GM21717 (cell line): ENCODE measurements at regions not wholly inside any gene's neighbourhood (a gene's known extent, or its start where the extent isn't known, plus 50 kb on each side); places are given as distances from the start of the nearest gene placed in this dataset.
A peak's percentile ranks its signal among the peaks of the same experiment; 100 is the strongest.
"Not testable (repeated sequence)": the region's sequence is repeated elsewhere in the genome, so short reads cannot be mapped to it uniquely, and the experiment has no call there.

ENCODE experiments used
- ATAC-seq: cut with Tn5 transposase; IDR thresholded peaks from one replicate; pipeline ENCODE4 v1.9.1; 2021; ENCODE audit warnings: mild to moderate bottlenecking, moderate library complexity; ENCODE audit not compliant: unreplicated experiment

DNA sequence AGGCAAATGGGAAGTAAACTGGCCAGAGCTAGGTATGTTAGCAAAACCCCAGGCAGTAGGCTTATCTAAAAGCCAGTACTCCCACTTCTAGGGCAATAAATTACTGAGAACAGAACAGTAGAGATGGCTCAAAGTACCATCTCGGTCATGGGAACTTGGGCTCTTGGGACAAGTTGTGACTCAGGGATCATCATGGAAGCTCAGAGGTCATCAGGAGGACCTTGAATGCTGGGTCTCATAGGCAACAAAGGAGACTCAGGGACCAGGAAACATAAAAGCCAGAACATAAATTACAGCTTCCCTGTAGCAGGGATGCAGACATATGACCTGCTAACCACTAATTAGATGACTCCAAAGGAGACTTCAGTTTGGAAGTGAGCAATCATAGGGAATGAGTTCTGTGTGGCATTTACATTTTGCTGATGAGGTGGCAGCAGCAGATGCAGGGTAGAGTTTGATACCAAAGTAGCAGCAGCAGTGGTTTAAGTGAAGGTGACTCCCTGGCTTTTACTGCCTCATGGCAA lies 97.6 kb upstream of the SCAF11 start:
- ATAC-seq, result no peak

GRCh38 chr12:46084666-46085631 lies 94.6 kb upstream of the SCAF11 start:
- ATAC-seq, result no peak

- no peak for ATAC-seq
Observed at GRCh38 chr12:46082490-46083200, 92.3 kb upstream of the SCAF11 start.

GRCh38 chr12:46073321-46073720 lies 82.9 kb upstream of the SCAF11 start:
- no peak for ATAC-seq

DNA sequence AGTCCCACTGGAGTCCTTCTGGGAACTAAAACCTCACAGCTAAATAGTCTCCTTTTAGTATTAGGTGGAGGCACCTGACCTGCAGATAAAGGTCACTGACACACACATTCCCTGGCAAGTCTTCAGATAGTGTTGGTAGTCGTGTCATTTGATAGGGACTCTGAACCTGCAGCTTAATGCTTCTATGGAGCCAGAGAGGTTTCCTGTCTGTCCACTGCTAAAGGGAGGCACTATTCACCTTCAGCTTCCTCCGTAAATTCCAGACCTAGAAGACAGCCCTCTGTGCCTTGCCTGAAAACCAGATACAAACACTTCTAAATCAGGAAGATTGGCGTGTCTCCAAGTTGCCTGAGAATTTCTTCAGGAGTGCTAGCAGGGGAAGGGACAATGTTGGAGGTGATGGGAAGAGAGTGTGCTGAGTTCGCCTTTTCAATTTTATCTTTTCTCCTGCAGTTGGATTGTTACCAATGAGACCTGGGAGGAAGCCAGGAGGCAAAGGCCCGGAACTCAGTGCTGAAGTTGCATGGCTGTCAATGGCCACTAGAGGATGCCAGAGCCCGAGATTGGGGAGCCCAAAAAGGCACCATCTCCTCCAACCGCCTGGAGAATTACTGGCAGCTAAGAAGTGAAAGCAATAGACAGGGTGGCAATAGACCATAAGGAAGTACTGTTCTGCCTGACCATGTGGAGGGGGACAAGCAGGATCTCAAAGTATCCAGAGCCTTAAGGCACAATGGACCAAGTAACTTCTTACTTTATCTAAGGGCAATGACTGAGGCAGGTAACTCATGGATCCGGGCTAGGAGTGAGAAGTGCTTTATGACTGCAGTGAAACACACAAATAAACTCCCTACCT lies 81.6 kb upstream of the SCAF11 start:
- peak; percentile 96 for ATAC-seq

DNA sequence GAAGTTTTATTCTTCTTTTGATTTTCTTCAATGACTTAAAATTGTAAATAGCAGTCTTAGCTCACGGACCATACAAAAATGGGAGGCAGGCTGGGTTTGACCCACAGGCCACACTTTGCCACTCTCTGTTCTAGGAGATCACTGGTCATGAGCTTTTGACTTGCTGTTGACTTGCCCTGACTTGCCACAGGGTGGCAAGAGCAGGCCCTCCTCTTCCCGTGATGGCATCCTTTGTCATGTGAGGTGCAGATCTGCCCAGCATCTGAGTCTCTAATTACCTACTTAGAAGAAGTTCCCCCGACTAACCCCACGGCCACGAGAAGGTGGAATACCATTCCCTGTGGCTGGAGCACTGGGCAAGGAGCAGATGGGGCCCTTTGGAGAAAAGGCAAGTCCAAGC lies 81.0 kb upstream of the SCAF11 start:
- ATAC-seq, result no peak

- ATAC-seq, result no peak
Observed at GRCh38 chr12:46067094-46067493, 76.7 kb upstream of the SCAF11 start.

- ATAC-seq, result peak; percentile 76
Observed at GRCh38 chr12:46065412-46066166, 75.2 kb upstream of the SCAF11 start.

DNA sequence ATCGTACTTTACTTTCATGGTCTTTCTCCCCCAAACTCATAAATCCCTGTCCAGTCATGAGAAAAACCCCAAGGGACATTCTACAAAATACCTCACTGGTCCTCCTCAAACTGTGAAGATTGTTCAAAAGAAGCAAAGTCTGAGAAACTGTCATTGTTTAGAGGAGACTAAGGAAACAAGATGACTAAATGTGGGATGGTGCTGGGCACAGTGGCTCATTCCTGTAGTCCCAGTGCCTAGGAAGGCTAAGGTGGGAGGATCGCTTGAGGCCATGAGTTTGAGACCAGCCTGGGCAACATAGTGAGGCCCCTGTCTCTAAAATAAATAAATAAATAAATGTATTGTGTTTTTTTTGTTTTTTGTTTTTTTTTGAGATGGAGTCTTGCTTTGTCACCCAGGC lies 74.2 kb upstream of the SCAF11 start:
- no peak for ATAC-seq

DNA sequence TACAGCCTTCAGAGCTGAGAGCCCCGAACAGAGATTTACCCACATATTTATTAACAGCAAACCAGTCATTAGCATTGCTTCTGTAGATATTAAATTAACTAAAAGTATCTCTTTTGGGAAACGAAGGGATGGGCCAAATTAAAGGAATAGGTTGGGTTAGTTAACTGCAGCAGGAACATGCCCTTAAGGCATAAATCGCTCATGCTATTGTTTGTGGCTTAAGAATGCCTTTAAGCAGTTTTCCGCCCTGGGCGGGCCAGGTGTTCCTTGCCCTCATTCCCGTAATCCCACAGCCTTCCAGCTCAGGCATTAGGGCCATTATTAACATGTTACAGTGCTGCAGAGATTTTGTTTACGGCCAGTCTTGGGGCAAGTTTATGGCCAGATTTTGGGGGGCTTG lies 68.3 kb upstream of the SCAF11 start:
- ATAC-seq, result not testable (repeated sequence)

- ATAC-seq, result no peak
Observed at GRCh38 chr12:46050805-46051204, 60.4 kb upstream of the SCAF11 start.

GRCh38 chr12:46049665-46050064 lies 59.3 kb upstream of the SCAF11 start:
- ATAC-seq, result no peak

DNA sequence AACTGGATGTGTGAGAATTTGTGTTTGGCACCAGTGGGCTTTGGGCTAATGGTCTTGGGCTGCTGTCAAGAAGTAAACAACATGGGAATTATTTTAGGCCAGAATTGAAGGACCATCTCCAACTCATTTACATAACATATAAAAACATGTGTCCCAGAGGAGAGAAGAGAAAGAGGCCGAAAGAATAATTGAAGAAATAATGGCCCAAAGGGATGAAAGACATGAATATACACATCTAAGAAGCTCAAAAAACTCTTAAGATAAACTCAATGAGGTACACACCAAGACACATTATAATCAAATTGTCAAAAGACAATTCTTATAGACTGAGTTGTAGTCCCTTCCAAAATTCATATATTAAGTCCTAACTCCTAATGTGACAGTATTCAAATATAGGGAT lies 56.1 kb upstream of the SCAF11 start:
- no peak for ATAC-seq

DNA sequence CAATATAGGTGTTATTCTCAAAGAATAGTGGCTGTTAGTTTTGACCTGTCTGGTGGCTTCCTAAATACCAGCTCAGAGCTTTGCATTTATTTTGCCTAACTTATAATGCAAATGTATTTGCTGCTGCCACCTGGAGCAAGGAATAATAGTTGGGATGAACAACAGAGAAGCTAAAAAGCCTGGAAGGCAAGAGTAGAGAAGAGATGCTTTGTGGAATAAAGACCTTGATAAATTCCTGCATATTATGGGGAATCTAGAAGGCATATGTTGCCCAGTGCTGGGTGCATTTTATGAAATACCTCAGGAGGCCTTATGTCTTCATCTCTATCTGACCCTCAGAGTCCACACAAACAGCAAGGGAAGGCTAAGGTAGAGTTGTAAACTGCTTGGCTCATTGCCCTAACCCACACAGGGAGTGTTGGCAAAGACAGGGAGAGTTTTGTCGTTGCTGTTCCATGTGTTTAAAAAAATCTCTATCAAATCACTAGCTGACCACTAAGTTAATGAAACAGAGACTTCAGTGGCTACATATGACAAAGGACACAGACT lies 53.7 kb upstream of the SCAF11 start:
- ATAC-seq, result no peak
